Neural cell (in vitro differentiated cells): ENCODE measurements at regions not wholly inside any gene's neighbourhood (a gene's known extent, or its start where the extent isn't known, plus 50 kb on each side); places are given as distances from the start of the nearest gene placed in this dataset.

Experiments
- H2AFZ ChIP-seq: fragments of 200-600, 300-800 bp; sonication (generic), shearing (Covaris generic); 2 replicates; pipeline ENCODE4 v1.6.0; 2014; ENCODE audit warnings: low read depth, mild to moderate bottlenecking, antibody characterized with exemption, low read length, moderate library complexity
- H3F3A ChIP-seq: fragments of 200-600 bp; shearing (Covaris generic); 2 replicates; pipeline ENCODE4 v1.6.1; 2016; ENCODE audit warnings: mild to moderate bottlenecking, moderate library complexity, mixed read lengths, antibody characterized with exemption, low read length; ENCODE audit not compliant: insufficient read depth, poor library complexity, severe bottlenecking
- H3K27ac ChIP-seq: fragments of 200-600, 300-800 bp; sonication (generic), shearing (Covaris generic); 2 replicates; pipeline ENCODE4 v1.5.1; 2014; ENCODE audit warnings: mild to moderate bottlenecking, low read length, moderate library complexity
- H3K27me3 ChIP-seq: fragments of 300-800, 200-600 bp; sonication (generic), shearing (Covaris generic); 2 replicates; pipeline ENCODE4 v1.6.0; 2014; ENCODE audit warnings: mild to moderate bottlenecking, low read depth, low read length, moderate library complexity; ENCODE audit not compliant: insufficient read depth
- H3K36me3 ChIP-seq: fragments of 300-800, 200-600 bp; sonication (generic), shearing (Covaris generic); 2 replicates; pipeline ENCODE4 v1.5.1; 2014; ENCODE audit warnings: mild to moderate bottlenecking, antibody characterized with exemption, low read length, moderate library complexity; ENCODE audit not compliant: insufficient read depth
- H3K4me2 ChIP-seq: fragments of 300-800, 200-600 bp; sonication (generic), shearing (Covaris generic); 2 replicates; pipeline ENCODE4 v1.6.0; 2014; ENCODE audit warnings: mild to moderate bottlenecking, low read length
- H3K4me3 ChIP-seq: fragments of 300-800, 200-600 bp; sonication (generic), shearing (Covaris generic); 2 replicates; pipeline ENCODE4 v1.5.1; 2014; ENCODE audit warnings: mild to moderate bottlenecking, low read length, moderate library complexity
- H3K79me2 ChIP-seq: fragments of 200-600 bp; shearing (Covaris generic); replicated peaks from 2 replicates; pipeline ENCODE4 v1.6.0; 2014; ENCODE audit warnings: mild to moderate bottlenecking, low read length, moderate library complexity; ENCODE audit not compliant: insufficient read depth
- H3K9ac ChIP-seq: fragments of 300-800, 200-600 bp; sonication (generic), shearing (Covaris generic); 2 replicates; pipeline ENCODE4 v1.6.1; 2016; ENCODE audit warnings: mild to moderate bottlenecking, low read length, mixed read lengths
- H3K9me2 ChIP-seq: fragments of 200-600 bp; shearing (Covaris generic); 2 replicates; pipeline ENCODE4 v1.6.1; 2016; ENCODE audit warnings: mild to moderate bottlenecking, low read length, mixed read lengths; ENCODE audit not compliant: insufficient read depth
- H3K9me3 ChIP-seq: fragments of 200-600, 300-800 bp; sonication (generic), shearing (Covaris generic); 2 replicates; pipeline ENCODE4 v1.6.1; 2016; ENCODE audit warnings: mild to moderate bottlenecking, mixed run types, low read length, moderate library complexity, mixed read lengths
- H4K20me1 ChIP-seq: fragments of 200-600 bp; shearing (Covaris generic); 2 replicates; pipeline ENCODE4 v1.6.1; 2016; ENCODE audit warnings: mild to moderate bottlenecking, mixed run types; ENCODE audit not compliant: insufficient read depth
- EP300 ChIP-seq: fragments of 450-650 bp; conservative IDR thresholded peaks from 2 replicates; pipeline ENCODE4 v1.6.1; 2014; ENCODE audit warnings: antibody characterized with exemption, mild to moderate bottlenecking, moderate library complexity; ENCODE audit not compliant: poor library complexity, severe bottlenecking
- EZH2 ChIP-seq: fragments of 200-600, 300-800 bp; shearing (Covaris generic), sonication (generic); IDR thresholded peaks from 2 replicates; pipeline ENCODE4 v1.6.1; 2014; ENCODE audit warnings: antibody characterized with exemption, low read length, borderline replicate concordance, mild to moderate bottlenecking; ENCODE audit not compliant: insufficient read depth, poor library complexity, severe bottlenecking
- MXI1 ChIP-seq: fragments of 450-650 bp; conservative IDR thresholded peaks from 2 replicates; pipeline ENCODE4 v1.6.1; 2014; ENCODE audit warnings: antibody characterized with exemption, mild to moderate bottlenecking; ENCODE audit not compliant: poor library complexity, severe bottlenecking
- POLR2AphosphoS5 ChIP-seq: IDR thresholded peaks from 2 replicates; pipeline ENCODE4 v1.6.1; 2012
- RAD21 ChIP-seq: fragments of 450-650 bp; conservative IDR thresholded peaks from 2 replicates; pipeline ENCODE4 v1.6.1; 2014; ENCODE audit warnings: antibody characterized with exemption, mild to moderate bottlenecking, moderate library complexity
- SMC3 ChIP-seq: fragments of 450-650 bp; conservative IDR thresholded peaks from 2 replicates; pipeline ENCODE4 v1.6.1; 2014; ENCODE audit warnings: antibody characterized with exemption, mild to moderate bottlenecking, moderate library complexity; ENCODE audit not compliant: poor library complexity
- TAF1 ChIP-seq: IDR thresholded peaks from 2 replicates; pipeline ENCODE4 v1.6.1; 2012; ENCODE audit warnings: low read depth
- TF ChIP-seq, protein P1 (sequence below): fragments of 450-650 bp; IDR thresholded peaks from 2 replicates; pipeline ENCODE4 v1.5.1; 2014; ENCODE audit warnings: antibody characterized with exemption, mild to moderate bottlenecking, moderate library complexity; ENCODE audit not compliant: poor library complexity, severe bottlenecking
- TF ChIP-seq, protein P2 (sequence below): IDR thresholded peaks from 2 replicates; pipeline ENCODE4 v1.6.1; 2012; ENCODE audit warnings: borderline replicate concordance

DNA sequence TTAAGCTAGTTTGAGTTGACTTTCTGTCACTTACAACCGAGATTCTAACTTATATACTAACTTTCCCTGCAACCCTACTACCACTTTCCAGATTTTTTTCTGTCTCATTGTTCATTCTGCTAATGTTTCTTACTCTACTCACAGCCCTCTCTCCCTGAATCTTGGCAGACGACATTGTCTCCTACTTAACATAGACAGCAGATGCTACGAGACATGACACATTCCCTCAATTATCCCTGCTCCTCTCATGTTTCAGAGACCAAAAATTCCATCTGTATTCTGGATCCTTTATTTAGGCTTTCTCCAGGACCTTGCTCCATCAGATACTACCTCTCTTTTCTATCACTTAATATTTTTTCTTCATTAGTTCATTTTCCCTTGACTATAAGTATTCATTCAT, 379.1 kb upstream of the TEX13C start:
- H4K20me1 ChIP-seq: no peaks in the 10 kb centered on the region
- no peaks in the 10 kb centered on the region for H3K9me2 ChIP-seq
- H2AFZ ChIP-seq: no peak overlapping the region
- no peak overlapping the region for H3K4me3 ChIP-seq
- no peaks in the 10 kb centered on the region for H3F3A ChIP-seq
- H3K9ac ChIP-seq: no peak overlapping the region
- no peaks in the 10 kb centered on the region for H3K27me3 ChIP-seq
- TF ChIP-seq, protein P1, sequence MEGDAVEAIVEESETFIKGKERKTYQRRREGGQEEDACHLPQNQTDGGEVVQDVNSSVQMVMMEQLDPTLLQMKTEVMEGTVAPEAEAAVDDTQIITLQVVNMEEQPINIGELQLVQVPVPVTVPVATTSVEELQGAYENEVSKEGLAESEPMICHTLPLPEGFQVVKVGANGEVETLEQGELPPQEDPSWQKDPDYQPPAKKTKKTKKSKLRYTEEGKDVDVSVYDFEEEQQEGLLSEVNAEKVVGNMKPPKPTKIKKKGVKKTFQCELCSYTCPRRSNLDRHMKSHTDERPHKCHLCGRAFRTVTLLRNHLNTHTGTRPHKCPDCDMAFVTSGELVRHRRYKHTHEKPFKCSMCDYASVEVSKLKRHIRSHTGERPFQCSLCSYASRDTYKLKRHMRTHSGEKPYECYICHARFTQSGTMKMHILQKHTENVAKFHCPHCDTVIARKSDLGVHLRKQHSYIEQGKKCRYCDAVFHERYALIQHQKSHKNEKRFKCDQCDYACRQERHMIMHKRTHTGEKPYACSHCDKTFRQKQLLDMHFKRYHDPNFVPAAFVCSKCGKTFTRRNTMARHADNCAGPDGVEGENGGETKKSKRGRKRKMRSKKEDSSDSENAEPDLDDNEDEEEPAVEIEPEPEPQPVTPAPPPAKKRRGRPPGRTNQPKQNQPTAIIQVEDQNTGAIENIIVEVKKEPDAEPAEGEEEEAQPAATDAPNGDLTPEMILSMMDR: no peak
- TF ChIP-seq RAD21 (no peak), EP300 (no peak), EZH2 (no peak), POLR2AphosphoS5 (no peak), TAF1 (no peak), MXI1 (no peak), SMC3 (no peak)
- TF ChIP-seq, protein P2, sequence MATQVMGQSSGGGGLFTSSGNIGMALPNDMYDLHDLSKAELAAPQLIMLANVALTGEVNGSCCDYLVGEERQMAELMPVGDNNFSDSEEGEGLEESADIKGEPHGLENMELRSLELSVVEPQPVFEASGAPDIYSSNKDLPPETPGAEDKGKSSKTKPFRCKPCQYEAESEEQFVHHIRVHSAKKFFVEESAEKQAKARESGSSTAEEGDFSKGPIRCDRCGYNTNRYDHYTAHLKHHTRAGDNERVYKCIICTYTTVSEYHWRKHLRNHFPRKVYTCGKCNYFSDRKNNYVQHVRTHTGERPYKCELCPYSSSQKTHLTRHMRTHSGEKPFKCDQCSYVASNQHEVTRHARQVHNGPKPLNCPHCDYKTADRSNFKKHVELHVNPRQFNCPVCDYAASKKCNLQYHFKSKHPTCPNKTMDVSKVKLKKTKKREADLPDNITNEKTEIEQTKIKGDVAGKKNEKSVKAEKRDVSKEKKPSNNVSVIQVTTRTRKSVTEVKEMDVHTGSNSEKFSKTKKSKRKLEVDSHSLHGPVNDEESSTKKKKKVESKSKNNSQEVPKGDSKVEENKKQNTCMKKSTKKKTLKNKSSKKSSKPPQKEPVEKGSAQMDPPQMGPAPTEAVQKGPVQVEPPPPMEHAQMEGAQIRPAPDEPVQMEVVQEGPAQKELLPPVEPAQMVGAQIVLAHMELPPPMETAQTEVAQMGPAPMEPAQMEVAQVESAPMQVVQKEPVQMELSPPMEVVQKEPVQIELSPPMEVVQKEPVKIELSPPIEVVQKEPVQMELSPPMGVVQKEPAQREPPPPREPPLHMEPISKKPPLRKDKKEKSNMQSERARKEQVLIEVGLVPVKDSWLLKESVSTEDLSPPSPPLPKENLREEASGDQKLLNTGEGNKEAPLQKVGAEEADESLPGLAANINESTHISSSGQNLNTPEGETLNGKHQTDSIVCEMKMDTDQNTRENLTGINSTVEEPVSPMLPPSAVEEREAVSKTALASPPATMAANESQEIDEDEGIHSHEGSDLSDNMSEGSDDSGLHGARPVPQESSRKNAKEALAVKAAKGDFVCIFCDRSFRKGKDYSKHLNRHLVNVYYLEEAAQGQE: no peak
- H3K4me2 ChIP-seq: no peak overlapping the region
- no peaks in the 10 kb centered on the region for H3K36me3 ChIP-seq
- H3K79me2 ChIP-seq: no peaks in the 10 kb centered on the region
- H3K27ac ChIP-seq: no peak overlapping the region
- no peaks in the 10 kb centered on the region for H3K9me3 ChIP-seq

DNA sequence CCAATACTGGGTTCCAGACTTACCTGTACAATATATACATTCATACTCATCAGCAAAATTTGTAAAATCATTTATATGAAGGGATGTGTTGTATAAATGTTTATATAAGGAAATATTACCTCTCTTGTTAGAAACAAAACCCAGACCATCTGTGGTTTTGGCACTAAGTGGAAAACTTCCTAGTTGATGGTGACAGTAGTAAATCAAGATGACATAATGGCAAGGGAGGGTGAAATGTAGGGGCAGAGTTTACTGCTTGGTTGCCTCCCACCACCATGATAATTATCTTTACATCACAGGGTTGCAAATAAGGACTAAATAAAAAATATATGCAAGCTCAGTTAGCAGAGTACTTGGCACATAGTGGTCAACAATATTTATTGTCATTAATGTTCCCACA, 365.3 kb upstream of the TEX13C start:
- no peaks in the 10 kb centered on the region for H3K27me3 ChIP-seq
- TF ChIP-seq EP300 (no peak), TAF1 (no peak)
- no peak overlapping the region for H3K4me3 ChIP-seq
- H3K9me2 ChIP-seq: no peaks in the 10 kb centered on the region
- no peak overlapping the region for H3K4me2 ChIP-seq
- H3K36me3 ChIP-seq: no peaks in the 10 kb centered on the region
- H3K27ac ChIP-seq: no peak overlapping the region
- H2AFZ ChIP-seq: no peak overlapping the region
- no peaks in the 10 kb centered on the region for H3K9me3 ChIP-seq
- no peak overlapping the region for H3K9ac ChIP-seq
- H4K20me1 ChIP-seq: no peaks in the 10 kb centered on the region
- H3K79me2 ChIP-seq: no peaks in the 10 kb centered on the region
- H3F3A ChIP-seq: no peaks in the 10 kb centered on the region

DNA sequence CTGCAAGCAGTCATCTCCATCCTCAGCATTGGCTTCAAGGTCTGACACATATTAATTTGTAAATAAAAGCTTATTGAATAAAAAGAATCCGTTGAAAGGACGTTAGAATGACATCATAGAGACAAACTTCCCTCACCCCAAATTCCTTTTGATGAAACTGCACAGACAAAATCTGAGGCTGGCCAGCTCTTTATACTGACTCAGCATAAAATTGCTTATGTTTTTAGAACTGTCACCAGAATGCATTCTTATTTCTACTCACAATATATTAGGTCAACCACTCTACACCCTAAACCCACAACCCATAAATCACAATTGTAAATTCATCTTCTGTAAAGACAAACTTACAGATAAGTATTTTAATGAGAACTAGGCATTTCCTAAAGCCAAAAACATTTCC, 359.2 kb upstream of the TEX13C start:
- TF ChIP-seq, protein P2: no peak
- TF ChIP-seq EP300 (no peak), POLR2AphosphoS5 (no peak), SMC3 (no peak), EZH2 (no peak), RAD21 (no peak), MXI1 (no peak), TAF1 (no peak)
- TF ChIP-seq, protein P1: no peak
- Histone ChIP-seq H3K79me2 (no peaks in the 10 kb centered on the region), H4K20me1 (no peaks in the 10 kb centered on the region)

More for the DNA sequence above, 359.2 kb upstream of the TEX13C start:
- Histone ChIP-seq H3F3A (no peaks in the 10 kb centered on the region), H3K9ac (no peak overlapping the region), H3K4me3 (no peak overlapping the region), H3K4me2 (no peak overlapping the region), H2AFZ (no peak overlapping the region), H3K27ac (no peak overlapping the region), H3K9me2 (no peaks in the 10 kb centered on the region), H3K36me3 (no peaks in the 10 kb centered on the region), H3K27me3 (no peaks in the 10 kb centered on the region), H3K9me3 (no peaks in the 10 kb centered on the region)
